Smooth muscle cell (in vitro differentiated cells): ENCODE measurements at regions not wholly inside any gene's neighbourhood (a gene's known extent, or its start where the extent isn't known, plus 50 kb on each side); places are given as distances from the start of the nearest gene placed in this dataset.
A peak's percentile ranks its signal among the peaks of the same experiment; 100 is the strongest.

Experiments
- DNase-seq: peaks from one replicate; lab custom pipeline; 2025; ENCODE audit not compliant: unreplicated experiment; lab: John Stamatoyannopoulos, UW
- H2AFZ ChIP-seq: fragments of 200-600 bp; sonication (generic); 2 replicates; pipeline ENCODE4 v1.6.0; 2016; ENCODE audit warnings: antibody characterized with exemption, low read depth, mild to moderate bottlenecking
- H3F3A ChIP-seq: fragments of 200-600 bp; sonication (generic); 2 replicates; pipeline ENCODE4 v1.6.0; 2017; ENCODE audit warnings: antibody characterized with exemption, low read depth
- H3K27ac ChIP-seq: fragments of 200-600 bp; sonication (generic); 2 replicates; pipeline ENCODE4 v1.5.1; 2016; ENCODE audit warnings: low read depth, mild to moderate bottlenecking
- H3K27me3 ChIP-seq: fragments of 200-600 bp; sonication (generic); 2 replicates; pipeline ENCODE4 v1.6.1; 2016; ENCODE audit warnings: low read depth, mild to moderate bottlenecking
- H3K36me3 ChIP-seq: fragments of 200-600 bp; sonication (generic); 2 replicates; pipeline ENCODE4 v1.5.1; 2016; ENCODE audit warnings: low read depth
- H3K4me1 ChIP-seq: fragments of 200-600 bp; sonication (generic); 2 replicates; pipeline ENCODE4 v1.5.1; 2016; ENCODE audit warnings: low read depth
- H3K4me2 ChIP-seq: fragments of 200-600 bp; sonication (generic); 2 replicates; pipeline ENCODE4 v1.6.0; 2016; ENCODE audit warnings: mild to moderate bottlenecking
- H3K4me3 ChIP-seq: fragments of 200-600 bp; sonication (generic); 2 replicates; pipeline ENCODE4 v1.5.1; 2016; ENCODE audit warnings: mild to moderate bottlenecking
- H3K79me2 ChIP-seq: fragments of 200-600 bp; sonication (generic); 2 replicates; pipeline ENCODE4 v1.6.0; 2016; ENCODE audit warnings: low read depth, mild to moderate bottlenecking
- H3K9ac ChIP-seq: fragments of 200-600 bp; sonication (generic); 2 replicates; pipeline ENCODE4 v1.6.0; 2016; ENCODE audit warnings: low read depth
- H3K9me3 ChIP-seq: fragments of 200-600 bp; sonication (generic); replicated peaks from 2 replicates; pipeline ENCODE4 v1.5.1; 2016; ENCODE audit warnings: low read depth
- H4K20me1 ChIP-seq: fragments of 200-600 bp; sonication (generic); 2 replicates; pipeline ENCODE4 v1.6.0; 2016; ENCODE audit warnings: low read depth
- WGBS: methylation state at CpG from one replicate; pipeline ENCODE4 v1.1.7; 2016; ENCODE audit warnings: low lambda C conversion rate; 5-methylcytosine and 5-hydroxymethylcytosine counted together
- TF ChIP-seq, protein P1 (sequence below): fragments of 200-600 bp; sonication (generic); IDR thresholded peaks from 2 replicates; pipeline ENCODE4 v1.5.1; 2017; ENCODE audit warnings: borderline replicate concordance, mild to moderate bottlenecking, antibody characterized with exemption; ENCODE audit not compliant: insufficient read depth, poor library complexity, severe bottlenecking

- no peak overlapping the region for H3K27ac ChIP-seq
- no peak overlapping the region for H3K9ac ChIP-seq
- TF ChIP-seq, protein P1, sequence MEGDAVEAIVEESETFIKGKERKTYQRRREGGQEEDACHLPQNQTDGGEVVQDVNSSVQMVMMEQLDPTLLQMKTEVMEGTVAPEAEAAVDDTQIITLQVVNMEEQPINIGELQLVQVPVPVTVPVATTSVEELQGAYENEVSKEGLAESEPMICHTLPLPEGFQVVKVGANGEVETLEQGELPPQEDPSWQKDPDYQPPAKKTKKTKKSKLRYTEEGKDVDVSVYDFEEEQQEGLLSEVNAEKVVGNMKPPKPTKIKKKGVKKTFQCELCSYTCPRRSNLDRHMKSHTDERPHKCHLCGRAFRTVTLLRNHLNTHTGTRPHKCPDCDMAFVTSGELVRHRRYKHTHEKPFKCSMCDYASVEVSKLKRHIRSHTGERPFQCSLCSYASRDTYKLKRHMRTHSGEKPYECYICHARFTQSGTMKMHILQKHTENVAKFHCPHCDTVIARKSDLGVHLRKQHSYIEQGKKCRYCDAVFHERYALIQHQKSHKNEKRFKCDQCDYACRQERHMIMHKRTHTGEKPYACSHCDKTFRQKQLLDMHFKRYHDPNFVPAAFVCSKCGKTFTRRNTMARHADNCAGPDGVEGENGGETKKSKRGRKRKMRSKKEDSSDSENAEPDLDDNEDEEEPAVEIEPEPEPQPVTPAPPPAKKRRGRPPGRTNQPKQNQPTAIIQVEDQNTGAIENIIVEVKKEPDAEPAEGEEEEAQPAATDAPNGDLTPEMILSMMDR: no peak
- no peak overlapping the region for H3K4me2 ChIP-seq
- H3K4me1 ChIP-seq: peaks cover 12% of the 10 kb centered on the region
- no peaks in the 10 kb centered on the region for H3K79me2 ChIP-seq
- no peak overlapping the region for H2AFZ ChIP-seq
- no peaks in the 10 kb centered on the region for H3K27me3 ChIP-seq
- H3K4me3 ChIP-seq: no peak overlapping the region
- no peak for DNase-seq
- WGBS: 27% methylated on average over 2 of the region's 2 CpGs
- H3F3A ChIP-seq: peaks cover 5% of the 10 kb centered on the region
- no peaks in the 10 kb centered on the region for H4K20me1 ChIP-seq
- no peaks in the 10 kb centered on the region for H3K9me3 ChIP-seq
- no peaks in the 10 kb centered on the region for H3K36me3 ChIP-seq
Measured at GRCh38 chr15:88385078-88385700, 82.0 kb downstream of the MRPL46 start.

DNA sequence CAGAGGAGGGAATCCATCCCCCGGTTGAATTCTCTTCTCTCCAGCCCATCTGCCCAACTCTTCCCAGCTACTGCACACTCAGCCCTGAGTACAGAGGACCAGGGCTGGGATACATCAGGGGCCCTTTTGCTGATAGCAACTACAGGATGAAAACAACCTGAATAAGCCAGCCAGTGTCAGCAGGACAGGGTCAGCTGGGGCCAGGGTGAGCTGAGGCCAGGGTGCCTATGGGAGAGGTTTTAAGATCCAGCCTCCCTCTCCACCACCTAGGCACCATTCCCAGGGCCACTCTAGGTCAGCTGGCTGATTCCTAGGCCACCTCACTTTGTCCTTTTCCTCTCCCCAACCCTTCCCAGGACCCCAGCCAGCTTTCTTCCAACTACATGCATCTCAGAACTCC, 83.8 kb downstream of the MRPL46 start:
- H3K27ac ChIP-seq: no peak overlapping the region

GRCh38 chr15:88382482-88382983, 84.7 kb downstream of the MRPL46 start:
- TF ChIP-seq, protein P1: no peak
- H3K36me3 ChIP-seq: no peaks in the 10 kb centered on the region
- H3K9ac ChIP-seq: no peak overlapping the region
- DNase-seq: no peak
- peak overlapping the region; percentile 35 for H3K4me2 ChIP-seq
- H3K9me3 ChIP-seq: no peaks in the 10 kb centered on the region
- no peak overlapping the region for H2AFZ ChIP-seq
- H4K20me1 ChIP-seq: no peaks in the 10 kb centered on the region
- no peak overlapping the region for H3K27ac ChIP-seq
- peaks cover 7% of the 10 kb centered on the region for H3K4me1 ChIP-seq
- H3K4me3 ChIP-seq: no peak overlapping the region
- no peaks in the 10 kb centered on the region for H3K79me2 ChIP-seq
- 29% methylated on average over 5 of the region's 5 CpGs for WGBS
- H3F3A ChIP-seq: peaks cover 5% of the 10 kb centered on the region
- H3K27me3 ChIP-seq: no peaks in the 10 kb centered on the region

More for the DNA sequence above, 83.8 kb downstream of the MRPL46 start:
- 64% methylated on average over 1 of the region's 1 CpG for WGBS
- Histone ChIP-seq H2AFZ (no peak overlapping the region), H3F3A (peaks cover 5% of the 10 kb centered on the region), H3K27me3 (no peaks in the 10 kb centered on the region), H3K4me2 (no peak overlapping the region), H3K79me2 (no peaks in the 10 kb centered on the region), H3K9me3 (no peaks in the 10 kb centered on the region), H3K4me1 (peaks cover 7% of the 10 kb centered on the region), H3K36me3 (no peaks in the 10 kb centered on the region), H3K4me3 (no peak overlapping the region), H3K9ac (no peak overlapping the region), H4K20me1 (no peaks in the 10 kb centered on the region)
- TF ChIP-seq, protein P1: no peak
- DNase-seq: no peak

DNA sequence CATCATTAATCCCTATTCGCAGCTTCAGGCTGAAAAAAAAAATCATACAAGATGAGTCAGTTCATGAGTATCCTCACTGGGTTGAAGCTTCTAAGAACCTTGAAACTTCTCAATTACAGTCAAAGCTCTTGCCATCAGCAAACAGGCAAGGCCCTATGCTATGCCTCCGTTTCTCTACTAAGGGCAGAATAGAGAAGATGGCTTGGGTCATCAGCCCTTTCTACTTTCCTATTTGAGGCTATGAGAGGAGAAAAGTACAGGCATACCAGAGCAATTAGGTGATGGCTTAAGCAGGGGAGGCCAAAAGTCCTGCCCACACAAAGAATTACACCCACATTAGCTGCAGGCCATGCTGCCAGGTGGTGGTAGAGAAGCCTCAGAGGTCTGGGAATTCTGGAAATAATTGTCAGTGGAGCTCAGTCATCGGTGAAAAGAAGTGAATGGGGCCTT, 89.0 kb downstream of the MRPL46 start:
- H4K20me1 ChIP-seq: no peaks in the 10 kb centered on the region
- WGBS: 56% methylated on average over 3 of the region's 3 CpGs
- H3K27ac ChIP-seq: peak overlapping the region; percentile 51
- no peak overlapping the region for H3K9ac ChIP-seq
- H3K27me3 ChIP-seq: no peaks in the 10 kb centered on the region
- peaks cover 5% of the 10 kb centered on the region for H3F3A ChIP-seq
- H3K36me3 ChIP-seq: no peaks in the 10 kb centered on the region
- H3K4me2 ChIP-seq: peak overlapping the region; percentile 23
- H3K4me1 ChIP-seq: peaks cover 18% of the 10 kb centered on the region
- no peak for DNase-seq
- H3K4me3 ChIP-seq: no peak overlapping the region
- H3K79me2 ChIP-seq: no peaks in the 10 kb centered on the region
- TF ChIP-seq, protein P1: no peak
- H3K9me3 ChIP-seq: no peaks in the 10 kb centered on the region
- no peak overlapping the region for H2AFZ ChIP-seq
